ENCODE measurements at regions not wholly inside any gene's neighbourhood (a gene's known extent, or its start where the extent isn't known, plus 50 kb on each side); places are given as distances from the start of the nearest gene placed in this dataset.

GRCh38 chr2:145166731-145167302 lies 646.9 kb upstream of the ZEB2 start:
- DNase-seq (ENCODE audit: low read depth, low spot score): no peak

- DNase-seq (ENCODE audit: low read depth, low spot score): no peak
These were observed 641.7 kb upstream of the ZEB2 start for GRCh38 chr2:145161656-145162055.

GRCh38 chr2:145160855-145161254 lies 640.9 kb upstream of the ZEB2 start:
- DNase-seq (ENCODE audit: low read depth, low spot score): no peak

GRCh38 chr2:145159676-145160075 lies 639.8 kb upstream of the ZEB2 start:
- DNase-seq (ENCODE audit: low read depth, low spot score): no peak

GRCh38 chr2:145157741-145158591 lies 638.0 kb upstream of the ZEB2 start:
- DNase-seq (ENCODE audit: low read depth, low spot score): no peak

- DNase-seq (ENCODE audit: low read depth, low spot score): no peak
These were observed 637.2 kb upstream of the ZEB2 start for GRCh38 chr2:145157036-145157675.

- DNase-seq (ENCODE audit: low read depth, low spot score): no peak
These were observed 636.3 kb upstream of the ZEB2 start for GRCh38 chr2:145156199-145156598.

GRCh38 chr2:145155196-145155595 lies 635.3 kb upstream of the ZEB2 start:
- no peak for DNase-seq (ENCODE audit: low read depth, low spot score)

GRCh38 chr2:145154731-145155130 lies 634.8 kb upstream of the ZEB2 start:
- no peak for DNase-seq (ENCODE audit: low read depth, low spot score)

GRCh38 chr2:145146691-145147090 lies 626.8 kb upstream of the ZEB2 start:
- DNase-seq (ENCODE audit: low read depth, low spot score): no peak

GRCh38 chr2:145144131-145144728 lies 624.3 kb upstream of the ZEB2 start:
- DNase-seq (ENCODE audit: low read depth, low spot score): no peak

GRCh38 chr2:145141981-145142380 lies 622.1 kb upstream of the ZEB2 start:
- DNase-seq (ENCODE audit: low read depth, low spot score): no peak

- no peak for DNase-seq (ENCODE audit: low read depth, low spot score)
These were observed 620.7 kb upstream of the ZEB2 start for GRCh38 chr2:145140658-145141057.

GRCh38 chr2:145138626-145139025 lies 618.7 kb upstream of the ZEB2 start:
- DNase-seq (ENCODE audit: low read depth, low spot score): no peak

GRCh38 chr2:145137901-145138300 lies 618.0 kb upstream of the ZEB2 start:
- DNase-seq (ENCODE audit: low read depth, low spot score): no peak

- DNase-seq (ENCODE audit: low read depth, low spot score): no peak
These were observed 617.3 kb upstream of the ZEB2 start for GRCh38 chr2:145137211-145137610.

GRCh38 chr2:145136702-145137101 lies 616.8 kb upstream of the ZEB2 start:
- no peak for DNase-seq (ENCODE audit: low read depth, low spot score)

- no peak for DNase-seq (ENCODE audit: low read depth, low spot score)
These were observed 606.2 kb upstream of the ZEB2 start for GRCh38 chr2:145126146-145126545.

GRCh38 chr2:145124085-145124484 lies 604.2 kb upstream of the ZEB2 start:
- no peak for DNase-seq (ENCODE audit: low read depth, low spot score)

- no peak for DNase-seq (ENCODE audit: low read depth, low spot score)
These were observed 603.7 kb upstream of the ZEB2 start for GRCh38 chr2:145123606-145124005.

GRCh38 chr2:145119225-145119624 lies 599.3 kb upstream of the ZEB2 start:
- DNase-seq (ENCODE audit: low read depth, low spot score): no peak
